Fibroblast of mammary gland (primary cell): ENCODE measurements at regions not wholly inside any gene's neighbourhood (a gene's known extent, or its start where the extent isn't known, plus 50 kb on each side); places are given as distances from the start of the nearest gene placed in this dataset.
A peak's percentile ranks its signal among the peaks of the same experiment; 100 is the strongest.

Experiments used
- DNase-seq: peaks from one replicate; pipeline ENCODE4 v3.0.0-alpha.2; 2010; ENCODE audit warnings: low read depth
- H3K4me3 ChIP-seq: 2 replicates; pipeline ENCODE4 v1.5.1; 2011; ENCODE audit warnings: low read depth, mild to moderate bottlenecking, low read length, moderate library complexity; ENCODE audit not compliant: control insufficient read depth
- TF ChIP-seq, protein P1 (sequence below): conservative IDR thresholded peaks from 2 replicates; pipeline ENCODE4 v1.5.1; 2011; ENCODE audit warnings: low read depth, low read length, inconsistent platforms; ENCODE audit not compliant: control insufficient read depth, insufficient read depth

DNA sequence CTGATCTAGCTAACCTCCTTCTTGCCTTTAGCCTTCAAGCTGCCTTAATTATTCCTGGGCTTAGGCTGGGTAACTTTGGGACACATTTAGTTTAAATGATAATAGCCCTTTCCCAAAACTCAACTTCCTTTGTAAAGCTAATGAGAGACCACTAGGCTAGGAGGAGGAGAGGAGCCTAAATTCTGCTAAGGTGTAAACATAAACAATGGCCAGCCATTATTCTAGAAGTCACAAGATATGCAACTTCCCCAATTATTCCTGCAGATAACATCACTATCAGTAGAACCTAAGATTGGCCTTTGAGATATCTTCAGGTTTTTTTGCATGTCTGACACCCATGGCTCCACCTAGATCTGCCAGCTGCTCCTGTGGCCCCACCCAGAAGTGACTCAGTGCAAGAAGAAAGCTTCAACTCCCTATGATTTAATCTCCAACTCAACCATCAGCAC, 131.2 kb upstream of the FAM20A start:
- H3K4me3 ChIP-seq, result no peak overlapping the region
- TF ChIP-seq, protein P1, sequence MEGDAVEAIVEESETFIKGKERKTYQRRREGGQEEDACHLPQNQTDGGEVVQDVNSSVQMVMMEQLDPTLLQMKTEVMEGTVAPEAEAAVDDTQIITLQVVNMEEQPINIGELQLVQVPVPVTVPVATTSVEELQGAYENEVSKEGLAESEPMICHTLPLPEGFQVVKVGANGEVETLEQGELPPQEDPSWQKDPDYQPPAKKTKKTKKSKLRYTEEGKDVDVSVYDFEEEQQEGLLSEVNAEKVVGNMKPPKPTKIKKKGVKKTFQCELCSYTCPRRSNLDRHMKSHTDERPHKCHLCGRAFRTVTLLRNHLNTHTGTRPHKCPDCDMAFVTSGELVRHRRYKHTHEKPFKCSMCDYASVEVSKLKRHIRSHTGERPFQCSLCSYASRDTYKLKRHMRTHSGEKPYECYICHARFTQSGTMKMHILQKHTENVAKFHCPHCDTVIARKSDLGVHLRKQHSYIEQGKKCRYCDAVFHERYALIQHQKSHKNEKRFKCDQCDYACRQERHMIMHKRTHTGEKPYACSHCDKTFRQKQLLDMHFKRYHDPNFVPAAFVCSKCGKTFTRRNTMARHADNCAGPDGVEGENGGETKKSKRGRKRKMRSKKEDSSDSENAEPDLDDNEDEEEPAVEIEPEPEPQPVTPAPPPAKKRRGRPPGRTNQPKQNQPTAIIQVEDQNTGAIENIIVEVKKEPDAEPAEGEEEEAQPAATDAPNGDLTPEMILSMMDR, result no peak
- DNase-seq, result no peak

GRCh38 chr17:68731465-68731864, 130.3 kb upstream of the FAM20A start:
- no peak for DNase-seq
- TF ChIP-seq, protein P1, result no peak
- H3K4me3 ChIP-seq, result no peak overlapping the region

GRCh38 chr17:68719431-68719830, 118.3 kb upstream of the FAM20A start:
- DNase-seq, result peak; percentile 76
- no peak overlapping the region for H3K4me3 ChIP-seq
- TF ChIP-seq, protein P1, result no peak

GRCh38 chr17:68718926-68719325, 117.8 kb upstream of the FAM20A start:
- DNase-seq, result no peak
- H3K4me3 ChIP-seq, result no peak overlapping the region
- TF ChIP-seq, protein P1, result no peak

- no peak for DNase-seq
- TF ChIP-seq, protein P1, result no peak
- H3K4me3 ChIP-seq, result no peak overlapping the region
Measured at GRCh38 chr17:68718465-68718864, 117.3 kb upstream of the FAM20A start.

GRCh38 chr17:68714676-68715075, 113.5 kb upstream of the FAM20A start:
- no peak overlapping the region for H3K4me3 ChIP-seq
- DNase-seq, result no peak
- TF ChIP-seq, protein P1, result no peak

GRCh38 chr17:68711858-68712257, 110.7 kb upstream of the FAM20A start:
- peak; percentile 96 for DNase-seq
- no peak overlapping the region for H3K4me3 ChIP-seq
- TF ChIP-seq, protein P1, result no peak
